ENCODE measurements at regions not wholly inside any gene's neighbourhood (a gene's known extent, or its start where the extent isn't known, plus 50 kb on each side); places are given as distances from the start of the nearest gene placed in this dataset.
A peak's percentile ranks its signal among the peaks of the same experiment; 100 is the strongest.

DNA sequence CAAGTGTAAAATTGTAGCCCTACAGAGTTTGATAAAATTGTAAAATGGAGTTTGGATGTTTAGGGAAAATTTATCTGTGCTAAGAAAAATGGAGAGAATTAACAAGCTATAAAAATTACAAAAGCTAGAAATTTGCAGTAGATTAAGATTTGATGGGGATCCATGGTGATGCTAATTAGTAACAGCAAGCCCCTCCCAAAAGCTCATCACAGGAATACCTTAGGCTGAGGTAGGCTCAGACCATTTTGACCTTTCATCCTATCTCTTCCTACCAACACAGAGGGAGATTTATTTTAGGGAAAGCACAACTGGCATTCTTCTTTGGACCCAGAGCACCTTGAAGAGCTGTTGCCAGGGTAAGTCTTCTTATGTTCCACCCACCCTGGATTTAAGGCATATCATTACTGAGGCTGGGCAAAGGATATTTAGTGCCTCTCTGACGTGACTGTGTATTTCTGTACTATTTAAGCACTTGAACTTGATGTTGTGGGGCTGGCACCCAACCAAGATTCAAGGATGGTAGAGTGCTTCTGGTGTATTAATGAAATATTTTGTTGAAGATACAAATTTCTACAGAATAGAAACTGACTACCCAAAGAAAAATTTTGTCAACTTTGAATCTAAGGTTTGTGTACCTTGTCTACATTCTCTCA is 70.8 kb upstream of the SLC39A10 start:
- no peak for ATAC-seq (ENCODE audit: insufficient number of reproducible peaks, low FRiP score, low read depth)
- TF ChIP-seq, protein P1, sequence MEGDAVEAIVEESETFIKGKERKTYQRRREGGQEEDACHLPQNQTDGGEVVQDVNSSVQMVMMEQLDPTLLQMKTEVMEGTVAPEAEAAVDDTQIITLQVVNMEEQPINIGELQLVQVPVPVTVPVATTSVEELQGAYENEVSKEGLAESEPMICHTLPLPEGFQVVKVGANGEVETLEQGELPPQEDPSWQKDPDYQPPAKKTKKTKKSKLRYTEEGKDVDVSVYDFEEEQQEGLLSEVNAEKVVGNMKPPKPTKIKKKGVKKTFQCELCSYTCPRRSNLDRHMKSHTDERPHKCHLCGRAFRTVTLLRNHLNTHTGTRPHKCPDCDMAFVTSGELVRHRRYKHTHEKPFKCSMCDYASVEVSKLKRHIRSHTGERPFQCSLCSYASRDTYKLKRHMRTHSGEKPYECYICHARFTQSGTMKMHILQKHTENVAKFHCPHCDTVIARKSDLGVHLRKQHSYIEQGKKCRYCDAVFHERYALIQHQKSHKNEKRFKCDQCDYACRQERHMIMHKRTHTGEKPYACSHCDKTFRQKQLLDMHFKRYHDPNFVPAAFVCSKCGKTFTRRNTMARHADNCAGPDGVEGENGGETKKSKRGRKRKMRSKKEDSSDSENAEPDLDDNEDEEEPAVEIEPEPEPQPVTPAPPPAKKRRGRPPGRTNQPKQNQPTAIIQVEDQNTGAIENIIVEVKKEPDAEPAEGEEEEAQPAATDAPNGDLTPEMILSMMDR (IDR thresholded peaks at IDR 0.05) = no peak
- Histone ChIP-seq H3K36me3 (no peaks in the 10 kb centered on the region), H3K9me3 (no peaks in the 10 kb centered on the region), H3K27me3 (replicated peaks; ENCODE audit: insufficient read depth) (no peaks in the 10 kb centered on the region), H3K27ac (no peak overlapping the region), H3K4me1 (ENCODE audit: control insufficient read depth in 1 of 2, low read depth in 2 of 2) (peaks cover 0 to 8% of the 10 kb centered on the region in 2 donors), H3K4me3 (no peak overlapping the region)
- DNase-seq (ENCODE audit: low spot score) = no peak

DNA sequence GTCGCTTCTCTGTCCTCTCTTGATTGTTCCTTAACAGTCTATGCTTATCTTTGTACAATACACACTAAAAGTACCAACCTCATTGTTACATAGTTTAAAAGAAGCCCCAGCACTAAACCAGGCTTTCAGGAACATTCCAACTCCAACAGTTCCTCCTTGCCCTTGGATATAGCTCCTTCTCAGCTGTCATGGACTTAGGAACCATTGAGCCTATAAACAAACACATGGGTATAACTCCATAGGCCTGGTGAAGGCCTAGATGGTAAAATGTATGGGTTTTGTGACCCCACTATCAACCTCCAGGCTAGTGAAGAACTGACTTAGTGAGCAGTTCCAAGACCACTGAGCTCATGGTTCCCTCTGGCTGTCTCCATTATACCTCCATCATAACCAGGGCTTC is 74.8 kb upstream of the SLC39A10 start:
- TF ChIP-seq, protein P1 (IDR thresholded peaks at IDR 0.05) = no peak
- no peaks in the 10 kb centered on the region for H3K9me3 ChIP-seq
- no peak overlapping the region for H3K4me3 ChIP-seq
- H3K4me1 ChIP-seq (ENCODE audit: control insufficient read depth in 1 of 2, low read depth in 2 of 2) = peaks cover 0 to 16% of the 10 kb centered on the region in 2 donors
- DNase-seq (ENCODE audit: low spot score) (no peak), ATAC-seq (ENCODE audit: insufficient number of reproducible peaks, low FRiP score, low read depth) (no peak)
- H3K27me3 ChIP-seq (replicated peaks; ENCODE audit: insufficient read depth) = no peaks in the 10 kb centered on the region
- no peaks in the 10 kb centered on the region for H3K36me3 ChIP-seq
- H3K27ac ChIP-seq = no peak overlapping the region

DNA sequence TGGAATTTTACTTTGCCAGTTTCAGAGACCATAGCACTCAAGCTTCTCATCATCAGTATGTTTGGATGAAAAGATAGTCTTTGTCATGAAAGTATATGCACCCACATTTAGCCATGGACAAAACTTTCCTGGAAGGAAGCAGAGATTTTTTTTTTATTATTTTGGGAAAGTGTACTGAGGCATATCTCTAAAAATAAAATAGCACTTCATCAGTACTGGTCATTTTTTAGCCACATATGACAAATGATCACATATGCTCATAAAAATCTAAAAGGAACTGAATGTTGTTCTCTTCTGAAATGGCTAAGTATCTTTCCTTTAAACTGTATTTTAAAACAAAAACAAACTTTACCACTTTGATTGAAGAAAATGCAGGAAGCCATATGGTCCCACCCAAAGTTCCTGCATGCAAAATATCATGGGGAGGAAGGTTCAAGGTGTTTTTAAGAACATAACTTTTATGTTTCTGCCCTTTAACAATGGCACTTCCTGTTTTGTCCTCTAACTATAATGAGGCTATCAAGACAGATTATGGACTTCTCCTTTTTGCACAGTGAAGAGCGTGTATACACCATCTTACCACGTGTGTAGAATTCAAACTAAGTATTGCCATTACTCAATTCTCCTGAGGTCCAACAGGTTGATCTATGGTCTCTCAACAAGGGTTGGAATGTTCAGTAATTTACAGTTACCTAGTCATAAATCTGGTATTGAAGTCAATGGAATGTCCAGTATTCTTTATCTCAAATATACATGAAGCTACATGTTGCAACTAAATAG is 77.1 kb upstream of the SLC39A10 start:
- ATAC-seq (ENCODE audit: insufficient number of reproducible peaks, low FRiP score, low read depth) = no peak
- no peaks in the 10 kb centered on the region for H3K9me3 ChIP-seq
- no peak overlapping the region for H3K4me3 ChIP-seq
- peak overlapping the region in 1 of 2 donors; percentile 31 for H3K27ac ChIP-seq
- H3K27me3 ChIP-seq (replicated peaks; ENCODE audit: insufficient read depth) = no peaks in the 10 kb centered on the region
- no peak for DNase-seq (ENCODE audit: low spot score)
- TF ChIP-seq, protein P1 (IDR thresholded peaks at IDR 0.05) = no peak
- H3K36me3 ChIP-seq = no peaks in the 10 kb centered on the region
- peaks cover 0 to 16% of the 10 kb centered on the region in 2 donors for H3K4me1 ChIP-seq (ENCODE audit: control insufficient read depth in 1 of 2, low read depth in 2 of 2)

DNA sequence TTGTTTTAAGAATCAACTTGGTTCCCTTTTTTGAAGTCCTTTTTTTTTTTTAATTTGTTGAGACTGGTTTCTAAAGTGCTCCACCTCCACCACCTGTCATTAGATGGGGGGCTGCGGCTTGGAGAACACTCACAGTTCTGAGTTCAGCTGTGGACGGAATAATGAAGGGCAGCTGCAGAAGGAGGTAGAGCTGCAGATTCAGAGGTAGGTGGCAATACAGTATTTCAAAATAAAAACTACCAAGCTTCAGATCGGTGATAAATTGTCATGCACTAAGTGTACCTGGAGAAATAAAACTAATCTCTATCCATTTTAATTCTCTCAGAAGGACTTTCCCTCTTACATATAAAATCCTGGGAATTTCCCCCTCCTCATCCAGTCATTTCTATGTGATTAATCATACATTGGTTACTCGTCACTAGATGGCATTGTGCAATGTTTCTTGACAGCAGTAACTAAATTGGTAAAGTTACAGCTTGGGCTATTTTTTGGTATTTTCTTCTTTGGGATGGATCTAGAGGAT is 81.1 kb upstream of the SLC39A10 start:
- Histone ChIP-seq H3K27me3 (replicated peaks; ENCODE audit: insufficient read depth) (no peaks in the 10 kb centered on the region), H3K36me3 (no peaks in the 10 kb centered on the region), H3K4me3 (no peak overlapping the region), H3K4me1 (ENCODE audit: control insufficient read depth in 1 of 2, low read depth in 2 of 2) (peaks cover 0 to 16% of the 10 kb centered on the region in 2 donors), H3K27ac (no peak overlapping the region), H3K9me3 (no peaks in the 10 kb centered on the region)
- DNase-seq (ENCODE audit: low spot score) = no peak
- TF ChIP-seq, protein P1 (IDR thresholded peaks at IDR 0.05) = no peak
- peak; percentile 21 for ATAC-seq (ENCODE audit: insufficient number of reproducible peaks, low FRiP score, low read depth)

DNA sequence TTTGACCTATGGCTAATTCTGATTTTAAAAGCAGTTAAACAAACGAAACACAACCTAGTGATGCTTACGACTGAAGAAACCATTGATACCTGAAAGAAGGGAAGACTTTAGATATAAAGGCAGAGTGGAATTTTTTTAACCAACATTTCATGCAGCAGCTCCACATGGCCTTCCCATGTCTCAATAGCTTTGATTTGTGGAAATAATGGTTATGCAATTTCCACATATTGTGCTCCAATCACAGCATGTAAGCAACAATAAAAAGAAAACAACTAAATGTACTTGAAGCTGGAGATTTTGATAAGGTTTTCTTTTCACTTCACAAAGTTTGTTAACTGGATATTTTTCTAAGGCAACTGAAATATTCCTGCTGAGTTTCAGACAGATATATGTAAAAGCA is 82.0 kb upstream of the SLC39A10 start:
- Histone ChIP-seq H3K4me1 (ENCODE audit: control insufficient read depth in 1 of 2, low read depth in 2 of 2) (peaks cover 0 to 8% of the 10 kb centered on the region in 2 donors), H3K36me3 (no peaks in the 10 kb centered on the region), H3K9me3 (no peaks in the 10 kb centered on the region), H3K4me3 (no peak overlapping the region), H3K27ac (no peak overlapping the region), H3K27me3 (replicated peaks; ENCODE audit: insufficient read depth) (no peaks in the 10 kb centered on the region)
- ATAC-seq (ENCODE audit: insufficient number of reproducible peaks, low FRiP score, low read depth) = no peak
- TF ChIP-seq, protein P1 (IDR thresholded peaks at IDR 0.05) = no peak
- DNase-seq (ENCODE audit: low spot score) = no peak

Measured in thoracic aorta (tissue), 2 donors.